K562 (cell line): ENCODE measurements at regions not wholly inside any gene's neighbourhood (a gene's known extent, or its start where the extent isn't known, plus 50 kb on each side); places are given as distances from the start of the nearest gene placed in this dataset.

Experiments
- ATAC-seq: fragments of 200-7000 bp; cut with Tn5 transposase; 3 replicates; pipeline ENCODE4 v1.9.1; 2020; ENCODE audit warnings: moderate library complexity
- BruUV-seq: library from RNA; stranded (reverse); fragments of 400-500 nt; replicated peaks from 2 replicates; lab custom pipeline; 2021; lab: Mats Ljungman, UMichigan
- CTCF ChIA-PET: fragments of 300-600 bp; formaldehyde crosslinking; extraction: SDS; loops from one replicate; lab custom pipeline; 2021; ENCODE audit warnings: low intra/inter-chr PET ratio; lab: Yijun Ruan, JAX
- POLR2A ChIA-PET: fragments of 300-600, 350-650 bp; sonication (Branson Sonifier 250); formaldehyde crosslinking; extraction: SDS; loops from one replicate; lab custom pipeline; 2021; ENCODE audit warnings: antibody characterized with exemption, inconsistent platforms; lab: Yijun Ruan, JAX
- DNase-seq, 4 experiments: peaks; one replicate each; pipeline versions ENCODE4 v3.0.0 to v3.0.0-alpha.2; 2011 to 2018; ENCODE audit warnings: low spot score in 3 of 4, mixed read lengths in 3 of 4; ENCODE audit errors: extremely low read depth in 1 of 4
- FAIRE-seq: peaks from 2 replicates; lab custom pipeline; 2011; peaks lifted over from hg19 to GRCh38; lab: Jason Lieb, UNC
- H2AFZ ChIP-seq: 2 replicates; pipeline ENCODE4 v1.6.0; 2011; ENCODE audit warnings: low read depth, low read length, control low read depth, inconsistent platforms
- H3K27ac ChIP-seq: fragments of 200-600 bp; 3 replicates; pipeline ENCODE4 v1.8.0; 2011; ENCODE audit warnings: low read depth, mild to moderate bottlenecking, control low read depth, inconsistent platforms, low read length, moderate library complexity, mixed read lengths; ENCODE audit errors: extremely low read depth
- H3K27me3 ChIP-seq, 2 experiments: fragments of 300-600 bp in 1 of 2; 2 replicates in 1 of 2; 3 replicates in 1 of 2; pipeline versions ENCODE4 v1.6.0 to v1.8.0; 2011; ENCODE audit warnings: inconsistent platforms in 2 of 2, low read length in 2 of 2, mild to moderate bottlenecking in 1 of 2, mixed read lengths in 1 of 2, moderate library complexity in 1 of 2; ENCODE audit not compliant: control insufficient read depth in 2 of 2, insufficient read depth in 2 of 2
- H3K36me3 ChIP-seq: fragments of 300-600 bp; 3 replicates; pipeline ENCODE4 v1.8.0; 2011; ENCODE audit warnings: mild to moderate bottlenecking, low read length, inconsistent platforms; ENCODE audit not compliant: control insufficient read depth, insufficient read depth
- H3K4me1 ChIP-seq, 2 experiments: fragments of 200-600 bp in 1 of 2; replicated peaks in 1 of 2; 2 replicates in 1 of 2; 3 replicates in 1 of 2; pipeline versions ENCODE4 v1.5.1 to v1.8.0; 2011; ENCODE audit warnings: inconsistent platforms in 2 of 2, low read length in 2 of 2, mild to moderate bottlenecking in 1 of 2, mixed read lengths in 1 of 2, moderate library complexity in 1 of 2; ENCODE audit not compliant: control insufficient read depth in 2 of 2, insufficient read depth in 2 of 2
- H3K4me2 ChIP-seq: 2 replicates; pipeline ENCODE4 v1.6.1; 2011; ENCODE audit warnings: low read length, control low read depth, inconsistent platforms, mixed read lengths; ENCODE audit not compliant: insufficient read depth
- H3K4me3 ChIP-seq: fragments of 200-600 bp; sonication (generic), shearing (Covaris generic); 2 replicates; pipeline ENCODE4 v1.5.1; 2016; ENCODE audit warnings: control low read depth, inconsistent platforms
- H3K79me2 ChIP-seq: fragments of 200-600 bp; 3 replicates; pipeline ENCODE4 v1.8.0; 2011; ENCODE audit warnings: low read length, inconsistent platforms; ENCODE audit not compliant: control insufficient read depth, insufficient read depth
- H3K9ac ChIP-seq, 2 experiments: 2 replicates each; pipeline versions ENCODE4 v1.6.0 to v1.6.1; 2011; ENCODE audit warnings: low read depth in 2 of 2, low read length in 2 of 2, control low read depth in 1 of 2, inconsistent platforms in 1 of 2, mild to moderate bottlenecking in 1 of 2, mixed read lengths in 1 of 2; ENCODE audit not compliant: insufficient read depth in 1 of 2
- H3K9me1 ChIP-seq: one replicate; pipeline ENCODE4 v1.6.0; 2011; ENCODE audit warnings: inconsistent platforms, mild to moderate bottlenecking, low read length, moderate library complexity; ENCODE audit not compliant: control insufficient read depth, insufficient read depth
- H3K9me3 ChIP-seq: replicated peaks from 2 replicates; pipeline ENCODE4 v1.5.1; 2011; ENCODE audit warnings: low read depth, low read length, inconsistent platforms; ENCODE audit not compliant: control insufficient read depth, insufficient read depth
- H4K20me1 ChIP-seq: replicated peaks from 2 replicates; pipeline ENCODE4 v1.6.1; 2011; ENCODE audit warnings: low read length, inconsistent platforms, mixed read lengths; ENCODE audit not compliant: control insufficient read depth, insufficient read depth
- BACH1 ChIP-seq: fragments of 200-800 bp; sonication (Bioruptor generic); IDR thresholded peaks from 2 replicates; pipeline ENCODE4 v1.6.1; 2016; ENCODE audit warnings: missing genetic modification characterization, missing compliant biosample characterization
- CXXC5 ChIP-seq: fragments of 250-450 bp; sonication (Bioruptor Pico); IDR thresholded peaks from 2 replicates; pipeline ENCODE4 v1.8.0; 2022; ENCODE audit warnings: inconsistent platforms, mild to moderate bottlenecking, moderate library complexity
- GABPB2 ChIP-seq: fragments of 250-450 bp; sonication (Bioruptor Pico); conservative IDR thresholded peaks from 2 replicates; pipeline ENCODE4 v1.5.1; 2021; ENCODE audit warnings: mild to moderate bottlenecking
- GATAD2A ChIP-seq: fragments of 450-650 bp; IDR thresholded peaks from 2 replicates; pipeline ENCODE4 v1.6.1; 2017
- HMG20A ChIP-seq: fragments of 450-650 bp; formaldehyde crosslinking; conservative IDR thresholded peaks from 2 replicates; pipeline ENCODE4 v1.4.0; 2020; ENCODE audit warnings: mild to moderate bottlenecking, mixed read lengths
- ILF3 ChIP-seq: fragments of 450-650 bp; IDR thresholded peaks from 2 replicates; pipeline ENCODE4 v1.6.1; 2018; ENCODE audit warnings: antibody characterized with exemption, mild to moderate bottlenecking, moderate library complexity, borderline replicate concordance
- NONO ChIP-seq, 2 experiments: fragments of 200-400 bp in 1 of 2; fragments of 450-650 bp in 1 of 2; formaldehyde crosslinking in 1 of 2; IDR thresholded peaks; 2 replicates each; pipeline ENCODE4 v1.6.1; 2017; ENCODE audit warnings: low read depth in 2 of 2, mild to moderate bottlenecking in 2 of 2, moderate library complexity in 2 of 2, low read length in 1 of 2
- PRPF4 ChIP-seq: fragments of 200-400 bp; formaldehyde crosslinking; IDR thresholded peaks from one replicate; pipeline ENCODE4 v1.6.1; 2017; ENCODE audit warnings: low read length, low read depth, mild to moderate bottlenecking; ENCODE audit not compliant: insufficient read depth, poor library complexity, severe bottlenecking
- RB1 ChIP-seq: fragments of 450-650 bp; IDR thresholded peaks from 2 replicates; pipeline ENCODE4 v1.6.1; 2017; ENCODE audit warnings: low read depth, mild to moderate bottlenecking
- ZFP30 ChIP-seq: fragments of 250-450 bp; sonication (Bioruptor Pico); IDR thresholded peaks from 2 replicates; pipeline ENCODE4 v1.8.0; 2022; ENCODE audit warnings: moderate library complexity, mild to moderate bottlenecking, inconsistent platforms, borderline replicate concordance
- ZNF507 ChIP-seq: conservative IDR thresholded peaks from 2 replicates; pipeline ENCODE4 v1.6.1; 2017; ENCODE audit warnings: missing genetic modification characterization, missing compliant biosample characterization
- WGBS: fragments of 100-300 bp; shearing (Covaris generic); methylation state at CpG from one replicate; pipeline ENCODE4 v1.1.6; 2016; ENCODE audit warnings: low coverage, mixed read lengths; ENCODE audit not compliant: insufficient coverage; ENCODE audit errors: missing lambda C conversion rate; 5-methylcytosine and 5-hydroxymethylcytosine counted together
- in situ Hi-C: fragments of 300-500 bp; cut with MboI; formaldehyde crosslinking; loops from 4 replicates; pipeline ENCODE4 v1.15.0; 2018; ENCODE audit warnings: inconsistent platforms, mixed read lengths
- intact Hi-C: fragments of 100-400 bp; cut with micrococcal nuclease; formaldehyde crosslinking; loops from 2 replicates; pipeline ENCODE4 v1.14.2; 2022
- TF ChIP-seq, protein P1 (sequence below): fragments of 450-650 bp; conservative IDR thresholded peaks from 2 replicates; pipeline ENCODE4 v1.6.1; 2016; ENCODE audit warnings: missing genetic modification characterization, low read depth, mild to moderate bottlenecking, missing compliant biosample characterization, moderate library complexity
- TF ChIP-seq, protein P2 (sequence below): fragments of 450-650 bp; IDR thresholded peaks from 2 replicates; pipeline ENCODE4 v1.6.1; 2016; ENCODE audit warnings: low read depth
- TF ChIP-seq, protein P3 (sequence below): sonication (generic); IDR thresholded peaks from 2 replicates; pipeline ENCODE4 v1.6.1; 2016

DNA sequence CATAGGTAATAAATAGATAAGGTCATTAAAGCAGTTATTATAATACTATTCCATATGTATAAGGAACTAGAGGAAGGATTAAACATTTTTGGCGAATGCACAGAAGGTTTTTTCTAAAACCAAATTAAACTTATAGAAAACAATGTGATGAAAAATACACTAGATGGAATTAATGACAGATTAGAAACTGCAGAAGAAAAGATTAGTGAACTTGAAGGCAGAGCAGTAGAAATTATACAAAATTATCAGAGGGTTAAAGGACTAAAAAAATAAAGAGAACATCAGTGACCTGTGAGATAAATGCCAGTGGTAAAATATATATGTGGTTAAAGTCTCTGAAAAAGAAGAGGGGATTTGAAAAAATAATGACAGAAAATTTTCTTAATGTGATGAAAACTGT lies 74.0 kb downstream of the IGLL5 start:
- H3K27ac ChIP-seq = no peak overlapping the region
- WGBS = 0% methylated on average over 1 of the region's 1 CpG
- no peak overlapping the region for H3K9ac ChIP-seq
- no peak overlapping the region for H3K4me2 ChIP-seq
- no peaks in the 10 kb centered on the region for H3K9me1 ChIP-seq
- H3K4me3 ChIP-seq = no peak overlapping the region
- H3K27me3 ChIP-seq = no peaks in the 10 kb centered on the region; a peak in 1 of 5 replicates
- H3K9me3 ChIP-seq = no peaks in the 10 kb centered on the region
- POLR2A ChIA-PET = interaction anchor here (1.1 to 5.9 kb wide), 4 partner anchors 19 to 177 kb away, joined by 3 to 51 read pairs (median 9); no protein-coding TSS in a partner anchor
- no peaks in the 10 kb centered on the region for H3K4me1 ChIP-seq
- H3K79me2 ChIP-seq = no peaks in the 10 kb centered on the region
- CTCF ChIA-PET = interaction anchor here (1.4 to 11.0 kb wide), 4 partner anchors 153 to 321 kb away, joined by 3 to 549 read pairs (median 192); no protein-coding TSS in a partner anchor
- in situ Hi-C loops = loop anchor here (5.0 to 25.0 kb wide), 3 partner anchors 316 to 626 kb away; partner anchors contain the start of gene IGLL1
- no peak for DNase-seq
- ATAC-seq = no peak
- intact Hi-C loops = no loop called here
- H3K36me3 ChIP-seq = no peaks in the 10 kb centered on the region
- no peak for FAIRE-seq
- no TSS peak for BruUV-seq
- no peak overlapping the region for H2AFZ ChIP-seq
- peaks cover 12% of the 10 kb centered on the region for H4K20me1 ChIP-seq
- TF ChIP-seq GATAD2A = no peak
- TF ChIP-seq, protein P1, sequence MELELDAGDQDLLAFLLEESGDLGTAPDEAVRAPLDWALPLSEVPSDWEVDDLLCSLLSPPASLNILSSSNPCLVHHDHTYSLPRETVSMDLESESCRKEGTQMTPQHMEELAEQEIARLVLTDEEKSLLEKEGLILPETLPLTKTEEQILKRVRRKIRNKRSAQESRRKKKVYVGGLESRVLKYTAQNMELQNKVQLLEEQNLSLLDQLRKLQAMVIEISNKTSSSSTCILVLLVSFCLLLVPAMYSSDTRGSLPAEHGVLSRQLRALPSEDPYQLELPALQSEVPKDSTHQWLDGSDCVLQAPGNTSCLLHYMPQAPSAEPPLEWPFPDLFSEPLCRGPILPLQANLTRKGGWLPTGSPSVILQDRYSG (tag) = no peak
- TF ChIP-seq, protein P2, sequence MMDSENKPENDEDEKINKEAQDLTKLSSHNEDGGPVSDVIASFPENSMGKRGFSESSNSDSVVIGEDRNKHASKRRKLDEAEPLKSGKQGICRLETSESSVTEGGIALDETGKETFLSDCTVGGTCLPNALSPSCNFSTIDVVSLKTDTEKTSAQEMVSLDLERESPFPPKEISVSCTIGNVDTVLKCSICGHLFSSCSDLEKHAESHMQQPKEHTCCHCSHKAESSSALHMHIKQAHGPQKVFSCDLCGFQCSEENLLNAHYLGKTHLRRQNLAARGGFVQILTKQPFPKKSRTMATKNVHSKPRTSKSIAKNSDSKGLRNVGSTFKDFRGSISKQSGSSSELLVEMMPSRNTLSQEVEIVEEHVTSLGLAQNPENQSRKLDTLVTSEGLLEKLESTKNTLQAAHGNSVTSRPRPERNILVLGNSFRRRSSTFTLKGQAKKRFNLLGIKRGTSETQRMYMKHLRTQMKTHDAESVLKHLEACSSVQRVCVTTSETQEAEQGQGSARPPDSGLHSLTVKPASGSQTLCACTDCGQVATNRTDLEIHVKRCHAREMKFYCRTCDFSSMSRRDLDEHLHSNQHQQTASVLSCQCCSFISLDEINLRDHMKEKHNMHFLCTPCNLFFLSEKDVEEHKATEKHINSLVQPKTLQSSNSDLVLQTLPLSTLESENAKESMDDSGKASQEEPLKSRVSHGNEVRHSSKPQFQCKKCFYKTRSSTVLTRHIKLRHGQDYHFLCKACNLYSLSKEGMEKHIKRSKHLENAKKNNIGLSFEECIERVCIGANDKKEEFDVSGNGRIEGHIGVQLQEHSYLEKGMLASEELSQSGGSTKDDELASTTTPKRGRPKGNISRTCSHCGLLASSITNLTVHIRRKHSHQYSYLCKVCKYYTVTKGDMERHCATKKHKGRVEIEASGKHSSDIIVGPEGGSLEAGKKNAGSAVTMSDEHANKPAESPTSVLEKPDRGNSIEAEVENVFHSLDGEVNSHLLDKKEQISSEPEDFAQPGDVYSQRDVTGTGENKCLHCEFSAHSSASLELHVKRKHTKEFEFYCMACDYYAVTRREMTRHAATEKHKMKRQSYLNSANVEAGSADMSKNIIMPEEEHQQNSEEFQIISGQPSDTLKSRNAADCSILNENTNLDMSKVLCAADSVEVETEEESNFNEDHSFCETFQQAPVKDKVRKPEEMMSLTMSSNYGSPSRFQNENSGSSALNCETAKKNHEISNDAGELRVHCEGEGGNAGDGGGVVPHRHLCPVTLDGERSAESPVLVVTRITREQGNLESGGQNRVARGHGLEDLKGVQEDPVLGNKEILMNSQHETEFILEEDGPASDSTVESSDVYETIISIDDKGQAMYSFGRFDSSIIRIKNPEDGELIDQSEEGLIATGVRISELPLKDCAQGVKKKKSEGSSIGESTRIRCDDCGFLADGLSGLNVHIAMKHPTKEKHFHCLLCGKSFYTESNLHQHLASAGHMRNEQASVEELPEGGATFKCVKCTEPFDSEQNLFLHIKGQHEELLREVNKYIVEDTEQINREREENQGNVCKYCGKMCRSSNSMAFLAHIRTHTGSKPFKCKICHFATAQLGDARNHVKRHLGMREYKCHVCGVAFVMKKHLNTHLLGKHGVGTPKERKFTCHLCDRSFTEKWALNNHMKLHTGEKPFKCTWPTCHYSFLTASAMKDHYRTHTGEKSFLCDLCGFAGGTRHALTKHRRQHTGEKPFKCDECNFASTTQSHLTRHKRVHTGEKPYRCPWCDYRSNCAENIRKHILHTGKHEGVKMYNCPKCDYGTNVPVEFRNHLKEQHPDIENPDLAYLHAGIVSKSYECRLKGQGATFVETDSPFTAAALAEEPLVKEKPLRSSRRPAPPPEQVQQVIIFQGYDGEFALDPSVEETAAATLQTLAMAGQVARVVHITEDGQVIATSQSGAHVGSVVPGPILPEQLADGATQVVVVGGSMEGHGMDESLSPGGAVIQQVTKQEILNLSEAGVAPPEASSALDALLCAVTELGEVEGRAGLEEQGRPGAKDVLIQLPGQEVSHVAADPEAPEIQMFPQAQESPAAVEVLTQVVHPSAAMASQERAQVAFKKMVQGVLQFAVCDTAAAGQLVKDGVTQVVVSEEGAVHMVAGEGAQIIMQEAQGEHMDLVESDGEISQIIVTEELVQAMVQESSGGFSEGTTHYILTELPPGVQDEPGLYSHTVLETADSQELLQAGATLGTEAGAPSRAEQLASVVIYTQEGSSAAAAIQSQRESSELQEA = no peak
- TF ChIP-seq GABPB2 (CRISPR knock-in tag) = no peak
- no peak for TF ChIP-seq NONO (IDR thresholded peaks at IDR 0.05; ENCODE audit: low read depth in 2 of 2, low read length in 1 of 2)
- TF ChIP-seq PRPF4 = no peak
- TF ChIP-seq ILF3 = no peak
- no peak for TF ChIP-seq RB1
- no peak for TF ChIP-seq ZNF507
- TF ChIP-seq CXXC5 (CRISPR knock-in tag) = no peak
- TF ChIP-seq, protein P3, sequence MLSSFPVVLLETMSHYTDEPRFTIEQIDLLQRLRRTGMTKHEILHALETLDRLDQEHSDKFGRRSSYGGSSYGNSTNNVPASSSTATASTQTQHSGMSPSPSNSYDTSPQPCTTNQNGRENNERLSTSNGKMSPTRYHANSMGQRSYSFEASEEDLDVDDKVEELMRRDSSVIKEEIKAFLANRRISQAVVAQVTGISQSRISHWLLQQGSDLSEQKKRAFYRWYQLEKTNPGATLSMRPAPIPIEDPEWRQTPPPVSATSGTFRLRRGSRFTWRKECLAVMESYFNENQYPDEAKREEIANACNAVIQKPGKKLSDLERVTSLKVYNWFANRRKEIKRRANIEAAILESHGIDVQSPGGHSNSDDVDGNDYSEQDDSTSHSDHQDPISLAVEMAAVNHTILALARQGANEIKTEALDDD = no peak
- no peak for TF ChIP-seq BACH1
- TF ChIP-seq HMG20A (CRISPR knock-in tag) = no peak
- TF ChIP-seq ZFP30 (CRISPR knock-in tag) = no peak
